SK-N-SH (cell line): ENCODE measurements at regions not wholly inside any gene's neighbourhood (a gene's known extent, or its start where the extent isn't known, plus 50 kb on each side); places are given as distances from the start of the nearest gene placed in this dataset.
A peak's percentile ranks its signal among the peaks of the same experiment; 100 is the strongest.

Experiments
- CTCF ChIA-PET: fragments of 300-600, 350-600 bp; formaldehyde crosslinking; extraction: SDS; loops from one replicate; lab custom pipeline; 2021; lab: Yijun Ruan, JAX
- POLR2A ChIA-PET: fragments of 350-600 bp; sonication (Branson Sonifier 250); formaldehyde crosslinking; extraction: SDS; loops from one replicate; lab custom pipeline; 2020; ENCODE audit warnings: antibody characterized with exemption, inconsistent platforms; lab: Yijun Ruan, JAX
- DNase-seq: peaks from one replicate; pipeline ENCODE4 v3.0.0; 2012
- H2AFZ ChIP-seq: fragments of 200-600 bp; sonication (generic); 2 replicates; pipeline ENCODE4 v1.8.1; 2016; ENCODE audit warnings: antibody characterized with exemption, mild to moderate bottlenecking, low read depth
- H3F3A ChIP-seq: fragments of 200-600 bp; sonication (generic); replicated peaks from 2 replicates; pipeline ENCODE3; 2016; ENCODE audit warnings: antibody characterized with exemption, mild to moderate bottlenecking; ENCODE audit not compliant: insufficient read depth
- H3K27ac ChIP-seq, 2 experiments: fragments of 200-500 bp in 1 of 2; fragments of 200-600 bp in 1 of 2; sonication (Bioruptor generic) in 1 of 2; sonication (generic), shearing (Covaris generic) in 1 of 2; 2 replicates each; pipeline versions ENCODE4 v1.5.1 to v1.6.1; 2014 to 2016; ENCODE audit warnings: low read depth in 2 of 2, inconsistent platforms in 1 of 2, low read length in 1 of 2, mild to moderate bottlenecking in 1 of 2, mixed read lengths in 1 of 2
- H3K27me3 ChIP-seq: fragments of 200-600 bp; sonication (generic), shearing (Covaris generic); 2 replicates; pipeline ENCODE4 v1.6.1; 2016; ENCODE audit warnings: mixed run types; ENCODE audit not compliant: insufficient read depth
- H3K36me3 ChIP-seq, 2 experiments: fragments of 200-500 bp in 1 of 2; fragments of 200-600 bp in 1 of 2; sonication (Bioruptor generic) in 1 of 2; sonication (generic) in 1 of 2; replicated peaks in 1 of 2; 2 replicates each; pipeline versions ENCODE3 to v1.5.1; 2014 to 2016; ENCODE audit warnings: low read length in 1 of 2, mild to moderate bottlenecking in 1 of 2; ENCODE audit not compliant: insufficient read depth in 2 of 2, control insufficient read depth in 1 of 2
- H3K4me1 ChIP-seq, 2 experiments: fragments of 200-500 bp in 1 of 2; fragments of 200-600 bp in 1 of 2; sonication (Bioruptor generic) in 1 of 2; sonication (generic), shearing (Covaris generic) in 1 of 2; 2 replicates each; pipeline versions ENCODE4 v1.5.1 to v1.6.1; 2014 to 2016; ENCODE audit warnings: low read depth in 1 of 2, low read length in 1 of 2, mixed run types in 1 of 2; ENCODE audit not compliant: insufficient read depth in 2 of 2, control insufficient read depth in 1 of 2
- H3K4me2 ChIP-seq: fragments of 200-600 bp; sonication (generic), shearing (Covaris generic); 2 replicates; pipeline ENCODE4 v1.6.1; 2017; ENCODE audit warnings: mixed run types
- H3K4me3 ChIP-seq, 2 experiments: fragments of 200-500 bp in 1 of 2; fragments of 200-600 bp in 1 of 2; sonication (Bioruptor generic) in 1 of 2; sonication (generic), shearing (Covaris generic) in 1 of 2; 2 replicates each; pipeline versions ENCODE4 v1.5.1 to v1.8.1; 2014 to 2016; ENCODE audit warnings: low read depth in 2 of 2, inconsistent platforms in 1 of 2, low read length in 1 of 2, mild to moderate bottlenecking in 1 of 2, mixed read lengths in 1 of 2, moderate library complexity in 1 of 2
- H3K79me2 ChIP-seq: fragments of 200-600 bp; sonication (generic); 2 replicates; pipeline ENCODE4 v1.8.1; 2017; ENCODE audit warnings: mild to moderate bottlenecking; ENCODE audit not compliant: insufficient read depth
- H3K9ac ChIP-seq: fragments of 200-600 bp; sonication (generic); 2 replicates; pipeline ENCODE4 v1.6.1; 2017; ENCODE audit warnings: mixed run types
- H3K9me2 ChIP-seq: fragments of 200-600 bp; sonication (generic); 2 replicates; pipeline ENCODE4 v1.6.1; 2017; ENCODE audit warnings: mixed run types
- H3K9me3 ChIP-seq: fragments of 200-600 bp; sonication (generic); 2 replicates; pipeline ENCODE4 v1.6.1; 2017; ENCODE audit warnings: mixed run types, mild to moderate bottlenecking, moderate library complexity
- H4K20me1 ChIP-seq: fragments of 200-600 bp; sonication (generic); 2 replicates; pipeline ENCODE4 v1.6.1; 2017; ENCODE audit warnings: mild to moderate bottlenecking, mixed run types; ENCODE audit not compliant: insufficient read depth
- CTCF ChIP-seq: fragments of 200-600 bp; sonication (generic); IDR thresholded peaks from 2 replicates; pipeline ENCODE4 v1.6.1; 2017; ENCODE audit warnings: antibody characterized with exemption, mild to moderate bottlenecking, moderate library complexity
- ELF1 ChIP-seq: IDR thresholded peaks from 2 replicates; pipeline ENCODE4 v1.4.0; 2012
- EZH2phosphoT487 ChIP-seq: fragments of 200-600 bp; sonication (generic); IDR thresholded peaks from 2 replicates; pipeline ENCODE4 v1.6.1; 2017; ENCODE audit warnings: low read depth, mixed run types, mild to moderate bottlenecking, antibody characterized with exemption, moderate library complexity, borderline replicate concordance
- FOSL2 ChIP-seq: IDR thresholded peaks from 2 replicates; pipeline ENCODE4 v1.4.0; 2012; ENCODE audit warnings: low read depth, mild to moderate bottlenecking, moderate library complexity, borderline replicate concordance
- FOXM1 ChIP-seq: IDR thresholded peaks from 2 replicates; pipeline ENCODE4 v1.4.0; 2012; ENCODE audit warnings: low read depth, mild to moderate bottlenecking
- GABPA ChIP-seq: IDR thresholded peaks from 2 replicates; pipeline ENCODE4 v1.4.0; 2012; ENCODE audit warnings: low read depth, mild to moderate bottlenecking
- JUND ChIP-seq: IDR thresholded peaks from 2 replicates; pipeline ENCODE4 v1.4.0; 2012
- MEF2A ChIP-seq: IDR thresholded peaks from 2 replicates; pipeline ENCODE4 v1.4.0; 2012; ENCODE audit warnings: low read depth, borderline replicate concordance
- NFIC ChIP-seq: IDR thresholded peaks from 2 replicates; pipeline ENCODE4 v1.4.0; 2012; ENCODE audit warnings: borderline replicate concordance
- NRF1 ChIP-seq: IDR thresholded peaks from 2 replicates; pipeline ENCODE4 v1.6.1; 2012; ENCODE audit warnings: low read depth, mild to moderate bottlenecking, low read length
- PBX3 ChIP-seq: IDR thresholded peaks from 2 replicates; pipeline ENCODE4; 2012
- RAD21 ChIP-seq: IDR thresholded peaks from 2 replicates; pipeline ENCODE4 v1.6.1; 2012; ENCODE audit warnings: mild to moderate bottlenecking, low read length
- RCOR1 ChIP-seq: fragments of 150-350 bp; IDR thresholded peaks from 2 replicates; pipeline ENCODE4 v1.6.1; 2017; ENCODE audit warnings: antibody characterized with exemption, low read length
- SMC3 ChIP-seq: IDR thresholded peaks from 2 replicates; pipeline ENCODE4 v1.6.1; 2012; ENCODE audit warnings: low read depth, low read length, improper control_type of control experiment
- TAF1 ChIP-seq: IDR thresholded peaks from 2 replicates; pipeline ENCODE4 v1.6.1; 2012; ENCODE audit warnings: low read depth, mild to moderate bottlenecking, low read length, moderate library complexity, borderline replicate concordance
- TCF12 ChIP-seq: IDR thresholded peaks from 2 replicates; pipeline ENCODE4 v1.4.0; 2012
- TEAD4 ChIP-seq: IDR thresholded peaks from 2 replicates; pipeline ENCODE4 v1.4.0; 2012; ENCODE audit warnings: mild to moderate bottlenecking, borderline replicate concordance; ENCODE audit not compliant: insufficient read depth
- USF1 ChIP-seq: IDR thresholded peaks from 2 replicates; pipeline ENCODE4 v1.4.0; 2012; ENCODE audit warnings: low read depth, borderline replicate concordance
- USF2 ChIP-seq: fragments of 150-350 bp; IDR thresholded peaks from 2 replicates; pipeline ENCODE4 v1.6.1; 2017; ENCODE audit warnings: antibody characterized with exemption, low read length, low read depth, borderline replicate concordance
- YY1 ChIP-seq: IDR thresholded peaks from 2 replicates; pipeline ENCODE4 v1.4.0; 2012; ENCODE audit warnings: low read depth, mild to moderate bottlenecking
- ZBTB33 ChIP-seq: IDR thresholded peaks from 2 replicates; pipeline ENCODE4 v1.4.0; 2012; ENCODE audit warnings: low read depth, borderline replicate concordance
- WGBS: methylation state at CpG from one replicate; pipeline ENCODE4 v1.1.6; 2017; ENCODE audit warnings: low lambda C conversion rate; 5-methylcytosine and 5-hydroxymethylcytosine counted together

GRCh38 chr7:7098280-7098818 lies 84.0 kb upstream of the C1GALT1 start:
- no peak overlapping the region for H3K4me2 ChIP-seq
- H2AFZ ChIP-seq: no peak overlapping the region
- WGBS: 39% methylated on average over 1 of the region's 1 CpG
- TF ChIP-seq RCOR1 (no peak), ZBTB33 (no peak), RAD21 (no peak), FOXM1 (no peak), TAF1 (no peak), USF1 (no peak), FOSL2 (no peak), MEF2A (no peak)
- TF ChIP-seq, all 33 proteins: peak for 0
- H3K9me3 ChIP-seq: no peaks in the 10 kb centered on the region
- no peak overlapping the region for H3K27ac ChIP-seq
- DNase-seq: no peak
- no peaks in the 10 kb centered on the region for H3K27me3 ChIP-seq
- ChIA-PET CTCF (interaction anchor here (1.1 to 6.2 kb wide), 2 partner anchors 7 to 443 kb away, joined by 3 to 73 read pairs; no protein-coding TSS in a partner anchor), POLR2A (no interaction called here)
- H3K36me3 ChIP-seq: no peaks in the 10 kb centered on the region
- H3K4me3 ChIP-seq: no peak overlapping the region
- peaks cover 12 to 13% of the 10 kb centered on the region in 2 experiments; a peak in 3 of 4 replicates for H3K4me1 ChIP-seq
- no peaks in the 10 kb centered on the region for H3F3A ChIP-seq
- H3K9ac ChIP-seq: no peak overlapping the region
- H4K20me1 ChIP-seq: no peaks in the 10 kb centered on the region
- H3K79me2 ChIP-seq: no peaks in the 10 kb centered on the region
- H3K9me2 ChIP-seq: no peaks in the 10 kb centered on the region

- H2AFZ ChIP-seq: no peak overlapping the region
- TF ChIP-seq USF2: no peak
- TF ChIP-seq TAF1: no peak
- no peak for TF ChIP-seq CTCF
- TF ChIP-seq NFIC: peak; percentile 27; the same call in 1 of the 2 replicates
- peak; percentile 85 for TF ChIP-seq JUND
- TF ChIP-seq PBX3: peak; percentile 64
- TF ChIP-seq FOXM1: no peak
- TF ChIP-seq NRF1: no peak
- peak; percentile 65; the same call in 1 of the 2 replicates for TF ChIP-seq FOSL2
- TF ChIP-seq EZH2phosphoT487: no peak
- TF ChIP-seq GABPA: no peak
- no peak for TF ChIP-seq USF1
- no peak for TF ChIP-seq SMC3
- peak; percentile 37 for TF ChIP-seq TCF12
- no peak for TF ChIP-seq ELF1
- no peak for TF ChIP-seq YY1
- peak; percentile 80 for TF ChIP-seq TEAD4
- TF ChIP-seq, all 33 proteins: peak for 6
- peak overlapping the region; percentile 38 for H3K4me2 ChIP-seq
- H3K9ac ChIP-seq: no peak overlapping the region
- no peaks in the 10 kb centered on the region for H3K27me3 ChIP-seq
- H3K9me3 ChIP-seq: no peaks in the 10 kb centered on the region
- CTCF ChIA-PET: interaction anchor here (0.8 to 6.2 kb wide), 9 partner anchors 9 to 1196 kb away, joined by 3 to 73 read pairs (median 3); no protein-coding TSS in a partner anchor
- no peak overlapping the region for H3K4me3 ChIP-seq
- no peak for DNase-seq
- 28% methylated on average over 1 of the region's 1 CpG for WGBS
- H3F3A ChIP-seq: no peaks in the 10 kb centered on the region
- H3K9me2 ChIP-seq: no peaks in the 10 kb centered on the region
- H4K20me1 ChIP-seq: no peaks in the 10 kb centered on the region
- no peaks in the 10 kb centered on the region for H3K36me3 ChIP-seq
- no peaks in the 10 kb centered on the region for H3K79me2 ChIP-seq
- POLR2A ChIA-PET: no interaction called here
- peaks cover 12 to 13% of the 10 kb centered on the region in 2 experiments; a peak in 3 of 4 replicates for H3K4me1 ChIP-seq
- H3K27ac ChIP-seq: no peak overlapping the region; a peak in 1 of 4 replicates
Observed at GRCh38 chr7:7099584-7100014, 82.7 kb upstream of the C1GALT1 start.
